Hematopoietic multipotent progenitor cell treated with erythropoietin and hydrocortisone succinate and interleukin-3 and kit ligand, for 4 days (in vitro differentiated cells): ENCODE measurements at regions not wholly inside any gene's neighbourhood (a gene's known extent, or its start where the extent isn't known, plus 50 kb on each side); places are given as distances from the start of the nearest gene placed in this dataset.
A peak's percentile ranks its signal among the peaks of the same experiment; 100 is the strongest.

ENCODE experiments used
- DNase-seq: peaks from one replicate; pipeline ENCODE4 v3.0.0-alpha.2; 2015

- no peak for DNase-seq
These were observed 98.0 kb upstream of the TMPRSS2 start for GRCh38 chr21:41605934-41606285.

- no peak for DNase-seq
These were observed 97.4 kb upstream of the TMPRSS2 start for GRCh38 chr21:41605178-41605933.

GRCh38 chr21:41604583-41605041 is 96.7 kb upstream of the TMPRSS2 start:
- DNase-seq: no peak

GRCh38 chr21:41603476-41603875 is 95.5 kb upstream of the TMPRSS2 start:
- no peak for DNase-seq

- DNase-seq: no peak
These were observed 94.6 kb upstream of the TMPRSS2 start for GRCh38 chr21:41602531-41602930.

GRCh38 chr21:41601573-41602368 is 93.8 kb upstream of the TMPRSS2 start:
- no peak for DNase-seq

- no peak for DNase-seq
These were observed 93.1 kb upstream of the TMPRSS2 start for GRCh38 chr21:41600961-41601572.

GRCh38 chr21:41600556-41600955 is 92.6 kb upstream of the TMPRSS2 start:
- DNase-seq: no peak

- DNase-seq: no peak
These were observed 92.2 kb upstream of the TMPRSS2 start for GRCh38 chr21:41600116-41600515.

- DNase-seq: peak; percentile 35
These were observed 90.8 kb upstream of the TMPRSS2 start for GRCh38 chr21:41598561-41599431.

GRCh38 chr21:41597811-41598231 is 89.9 kb upstream of the TMPRSS2 start:
- DNase-seq: no peak

- no peak for DNase-seq
These were observed 89.3 kb upstream of the TMPRSS2 start for GRCh38 chr21:41597227-41597626.

- DNase-seq: no peak
These were observed 88.4 kb upstream of the TMPRSS2 start for GRCh38 chr21:41596241-41596925.

- no peak for DNase-seq
These were observed 86.3 kb upstream of the TMPRSS2 start for GRCh38 chr21:41594268-41594667.

GRCh38 chr21:41593760-41594138 is 85.8 kb upstream of the TMPRSS2 start:
- DNase-seq: no peak

GRCh38 chr21:41593051-41593759 is 85.2 kb upstream of the TMPRSS2 start:
- DNase-seq: no peak

- no peak for DNase-seq
These were observed 81.7 kb upstream of the TMPRSS2 start for GRCh38 chr21:41589620-41590175.

GRCh38 chr21:41589131-41589530 is 81.2 kb upstream of the TMPRSS2 start:
- no peak for DNase-seq

- no peak for DNase-seq
These were observed 77.4 kb upstream of the TMPRSS2 start for GRCh38 chr21:41585199-41585994.

- DNase-seq: no peak
These were observed 76.7 kb upstream of the TMPRSS2 start for GRCh38 chr21:41584603-41585176.
